Spleen (tissue), 7 donors: ENCODE measurements at regions not wholly inside any gene's neighbourhood (a gene's known extent, or its start where the extent isn't known, plus 50 kb on each side); places are given as distances from the start of the nearest gene placed in this dataset.

Source experiments
- POLR2A ChIP-seq, 3 donors: fragments of 450-650 bp; IDR thresholded peaks; one replicate each; pipeline ENCODE4 v1.5.1; 2017; ENCODE audit warnings: antibody characterized with exemption in 3 of 3, mild to moderate bottlenecking in 1 of 3
- POLR2AphosphoS5 ChIP-seq, 3 donors: sonication (generic); formaldehyde crosslinking; IDR thresholded peaks; one replicate each; pipeline ENCODE4 v1.5.1; 2017; ENCODE audit warnings: antibody characterized with exemption in 3 of 3
- TF ChIP-seq, protein P1 (sequence below), 11 experiments: fragments of 200-600 bp in 7 of 11; fragments of 450-650 bp in 4 of 11; sonication (generic) in 4 of 11; IDR thresholded peaks in 8 of 11; conservative IDR thresholded peaks in 3 of 11; 1 replicate in 7 of 11; 2 replicates in 4 of 11; pipeline versions ENCODE4 v1.4.0 to v1.8.0; 2016 to 2021; ENCODE audit warnings: antibody characterized with exemption in 11 of 11, inconsistent platforms in 4 of 11, mild to moderate bottlenecking in 1 of 11
- donor health status: DM: no; HTN: no; CAD: no; lungs with moderate emphysema.
- donor health status: DM: no; HTN: no; CAD: no.
- donor health status: DM: no; HTN: no; CAD: no.

- TF ChIP-seq, protein P1, sequence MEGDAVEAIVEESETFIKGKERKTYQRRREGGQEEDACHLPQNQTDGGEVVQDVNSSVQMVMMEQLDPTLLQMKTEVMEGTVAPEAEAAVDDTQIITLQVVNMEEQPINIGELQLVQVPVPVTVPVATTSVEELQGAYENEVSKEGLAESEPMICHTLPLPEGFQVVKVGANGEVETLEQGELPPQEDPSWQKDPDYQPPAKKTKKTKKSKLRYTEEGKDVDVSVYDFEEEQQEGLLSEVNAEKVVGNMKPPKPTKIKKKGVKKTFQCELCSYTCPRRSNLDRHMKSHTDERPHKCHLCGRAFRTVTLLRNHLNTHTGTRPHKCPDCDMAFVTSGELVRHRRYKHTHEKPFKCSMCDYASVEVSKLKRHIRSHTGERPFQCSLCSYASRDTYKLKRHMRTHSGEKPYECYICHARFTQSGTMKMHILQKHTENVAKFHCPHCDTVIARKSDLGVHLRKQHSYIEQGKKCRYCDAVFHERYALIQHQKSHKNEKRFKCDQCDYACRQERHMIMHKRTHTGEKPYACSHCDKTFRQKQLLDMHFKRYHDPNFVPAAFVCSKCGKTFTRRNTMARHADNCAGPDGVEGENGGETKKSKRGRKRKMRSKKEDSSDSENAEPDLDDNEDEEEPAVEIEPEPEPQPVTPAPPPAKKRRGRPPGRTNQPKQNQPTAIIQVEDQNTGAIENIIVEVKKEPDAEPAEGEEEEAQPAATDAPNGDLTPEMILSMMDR (IDR thresholded peaks at IDR 0.05 in 8 of 11, conservative IDR thresholded peaks at IDR 0.05 in 3 of 11): no peak
- TF ChIP-seq POLR2AphosphoS5 (IDR thresholded peaks at IDR 0.05) (no peak), POLR2A (IDR thresholded peaks at IDR 0.05) (no peak)
These were observed 143.3 kb downstream of the IRS1 start for GRCh38 chr2:226656367-226656766.
